ENCODE measurements at regions not wholly inside any gene's neighbourhood (a gene's known extent, or its start where the extent isn't known, plus 50 kb on each side); places are given as distances from the start of the nearest gene placed in this dataset.
"Not testable (repeated sequence)": the region's sequence is repeated elsewhere in the genome, so short reads cannot be mapped to it uniquely, and the experiment has no call there.

DNA sequence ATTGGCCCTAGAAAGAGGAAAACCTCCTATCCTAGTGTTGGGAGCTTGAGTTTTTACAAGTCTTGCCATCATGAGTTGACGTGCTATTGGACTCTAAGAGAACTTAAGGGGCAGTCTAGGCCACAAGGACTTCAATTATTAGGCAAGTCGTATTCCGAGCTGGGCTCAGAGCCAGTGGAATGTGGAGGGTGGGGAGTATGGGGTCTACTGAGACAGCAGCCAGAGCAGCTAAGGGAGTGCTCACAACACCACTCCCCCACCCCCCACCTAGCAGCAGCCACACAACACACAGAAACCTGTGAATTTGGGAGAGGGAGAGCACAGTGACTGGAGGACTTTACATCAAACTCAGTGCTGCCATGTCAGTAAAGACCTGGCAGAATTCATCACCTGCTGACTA lies 62.0 kb upstream of the ZNG1F start:
- H3K4me3 ChIP-seq (ENCODE audit: low read depth, low read length); H3K36me3 ChIP-seq (ENCODE audit: control insufficient read depth, insufficient read depth, low read length); H3K9me3 ChIP-seq (ENCODE audit: control insufficient read depth, insufficient read depth, low read length); DNase-seq (ENCODE audit: low read depth in 4 of 6, low spot score in 6 of 6); H3K27me3 ChIP-seq (ENCODE audit: control insufficient read depth, insufficient read depth, low read length); H3K4me1 ChIP-seq (ENCODE audit: control insufficient read depth, insufficient read depth, low read length); H3K27ac ChIP-seq (ENCODE audit: low read depth, low read length): not testable (repeated sequence)
- WGBS (ENCODE audit: insufficient coverage): no CpG with 5 or more reads among the region's 3 CpGs

DNA sequence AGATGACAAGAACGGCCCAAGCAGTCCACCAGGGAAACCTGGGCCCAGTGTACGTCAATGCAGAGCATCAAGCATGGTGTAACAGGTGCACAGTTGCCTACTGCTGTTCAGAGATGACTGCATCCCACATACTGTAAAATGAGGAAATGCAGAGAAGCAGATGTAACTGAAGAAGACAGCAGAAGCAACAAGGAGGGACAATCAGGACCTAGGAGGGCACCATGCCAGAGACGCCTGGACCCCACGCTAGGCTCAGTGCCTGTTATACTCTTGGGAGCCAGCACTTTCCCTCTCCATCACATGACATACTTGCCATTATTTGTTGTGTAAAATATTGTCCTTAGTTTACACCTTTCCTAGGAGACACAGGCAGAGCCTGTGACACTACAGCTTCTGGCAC lies 57.6 kb upstream of the ZNG1F start:
- DNase-seq (ENCODE audit: low read depth in 4 of 6, low spot score in 6 of 6); H3K36me3 ChIP-seq (ENCODE audit: control insufficient read depth, insufficient read depth, low read length); H3K4me1 ChIP-seq (ENCODE audit: control insufficient read depth, insufficient read depth, low read length); H3K4me3 ChIP-seq (ENCODE audit: low read depth, low read length); H3K27me3 ChIP-seq (ENCODE audit: control insufficient read depth, insufficient read depth, low read length); H3K27ac ChIP-seq (ENCODE audit: low read depth, low read length); H3K9me3 ChIP-seq (ENCODE audit: control insufficient read depth, insufficient read depth, low read length): not testable (repeated sequence)
- 100% methylated on average over 1 of the region's 4 CpGs for WGBS (ENCODE audit: insufficient coverage)
